ENCODE measurements at regions not wholly inside any gene's neighbourhood (a gene's known extent, or its start where the extent isn't known, plus 50 kb on each side); places are given as distances from the start of the nearest gene placed in this dataset.
"Not testable (repeated sequence)": the region's sequence is repeated elsewhere in the genome, so short reads cannot be mapped to it uniquely, and the experiment has no call there.

GRCh38 chr3:195974281-195974680 lies 65.9 kb upstream of the TNK2 start:
- not testable (repeated sequence) for DNase-seq (ENCODE audit: low spot score)

DNA sequence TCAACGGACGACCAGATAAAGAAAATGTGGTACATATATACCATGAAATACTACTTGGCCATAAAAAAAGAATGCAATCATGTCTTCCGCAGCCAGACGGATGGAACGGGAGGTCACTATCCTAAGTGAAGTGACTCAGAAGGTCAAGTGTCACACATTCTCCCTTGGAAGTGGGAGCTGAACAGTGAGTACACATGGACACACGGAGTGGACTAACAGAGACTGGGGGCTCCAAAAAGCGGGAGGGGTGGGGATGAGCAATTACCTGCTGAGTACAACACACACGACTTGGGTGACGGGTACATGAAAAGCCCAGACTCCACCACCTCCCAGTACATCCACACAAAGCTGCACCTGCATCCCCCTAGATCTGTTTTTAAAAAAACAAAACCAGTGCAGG lies 62.5 kb upstream of the TNK2 start:
- DNase-seq (ENCODE audit: low spot score): not testable (repeated sequence)

- not testable (repeated sequence) for DNase-seq (ENCODE audit: low spot score)
These were observed 61.8 kb upstream of the TNK2 start for GRCh38 chr3:195969838-195970776.

DNA sequence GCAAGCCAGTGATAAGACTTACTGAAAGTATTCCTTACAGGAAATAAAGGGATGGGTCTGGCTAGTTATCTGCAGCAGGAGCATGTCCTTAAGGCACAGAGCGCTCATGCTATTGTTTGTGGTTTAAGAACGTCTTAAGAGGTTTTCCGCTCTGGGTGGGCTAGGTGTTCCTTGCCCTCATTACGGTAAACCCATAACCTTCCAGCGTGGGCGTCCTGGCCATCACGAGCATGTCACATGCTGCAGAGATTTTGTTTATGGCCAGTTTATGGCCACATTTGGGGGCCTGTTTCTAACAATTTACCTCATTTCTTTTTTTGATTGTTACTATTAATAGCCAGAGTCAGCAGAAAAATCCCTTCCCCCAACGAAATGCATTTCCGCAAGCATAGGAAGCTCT lies 61.0 kb upstream of the TNK2 start:
- not testable (repeated sequence) for DNase-seq (ENCODE audit: low spot score)

DNA sequence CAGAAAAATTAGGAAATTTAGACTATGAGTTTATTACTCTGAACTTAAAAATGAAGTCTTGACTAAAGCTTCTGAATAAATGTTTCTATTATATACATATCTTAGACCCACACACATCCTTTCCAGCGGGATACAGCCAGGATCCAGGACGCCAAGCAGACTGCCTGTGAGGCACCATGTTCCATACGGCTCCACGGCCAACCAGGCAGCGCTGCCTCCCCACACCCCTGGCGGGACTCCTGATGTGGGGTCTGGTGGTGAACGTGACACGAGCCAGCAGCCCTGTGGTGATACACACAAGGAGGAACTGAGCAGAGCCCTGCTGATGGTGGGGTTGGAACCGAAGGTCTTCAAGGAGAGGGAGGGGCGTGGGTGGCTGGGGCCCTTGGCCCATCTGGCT lies 59.8 kb upstream of the TNK2 start:
- DNase-seq (ENCODE audit: low spot score): not testable (repeated sequence)

GRCh38 chr3:195967387-195967720 lies 59.0 kb upstream of the TNK2 start:
- DNase-seq (ENCODE audit: low spot score): not testable (repeated sequence)

- not testable (repeated sequence) for DNase-seq (ENCODE audit: low spot score)
These were observed 58.4 kb upstream of the TNK2 start for GRCh38 chr3:195966563-195967386.

- DNase-seq (ENCODE audit: low spot score): not testable (repeated sequence)
These were observed 56.9 kb upstream of the TNK2 start for GRCh38 chr3:195965217-195965616.

DNA sequence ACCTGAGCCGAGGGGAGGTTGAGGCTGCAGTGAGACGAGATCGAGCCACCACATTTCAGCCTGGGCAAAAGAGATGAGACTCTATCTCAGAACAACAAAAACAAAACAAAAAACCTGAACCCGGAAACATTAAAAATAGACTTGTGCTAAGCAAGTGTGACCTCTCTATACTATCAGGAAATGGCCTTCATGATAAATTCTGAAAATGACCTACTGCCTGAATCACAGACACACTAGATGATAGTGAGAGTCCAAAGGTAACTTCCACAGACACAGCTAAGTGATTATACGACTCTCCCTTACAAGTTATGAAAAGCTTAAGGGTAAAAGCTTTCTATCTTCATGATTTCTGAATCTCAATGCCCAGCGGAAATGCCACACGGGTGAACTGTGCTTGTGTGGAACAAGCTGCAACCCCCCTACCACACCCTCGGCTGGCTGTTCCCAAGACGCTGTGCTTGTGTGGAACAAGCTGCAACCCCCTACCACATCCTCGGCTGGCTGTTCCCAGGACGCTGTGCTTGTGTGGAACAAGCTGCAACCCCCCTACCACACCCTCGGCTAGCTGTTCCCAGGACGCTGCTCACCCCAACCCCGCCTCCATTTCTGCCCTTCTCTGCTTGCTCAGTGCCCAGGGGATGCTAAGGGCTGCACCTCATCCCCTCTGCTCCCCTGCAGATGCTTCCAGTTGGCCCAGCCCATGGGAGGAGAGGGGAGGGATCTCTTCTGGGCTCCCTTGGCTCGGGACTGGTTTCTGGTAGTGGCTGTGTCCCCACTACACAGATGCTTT lies 56.2 kb upstream of the TNK2 start:
- not testable (repeated sequence) for DNase-seq (ENCODE audit: low spot score)

DNA sequence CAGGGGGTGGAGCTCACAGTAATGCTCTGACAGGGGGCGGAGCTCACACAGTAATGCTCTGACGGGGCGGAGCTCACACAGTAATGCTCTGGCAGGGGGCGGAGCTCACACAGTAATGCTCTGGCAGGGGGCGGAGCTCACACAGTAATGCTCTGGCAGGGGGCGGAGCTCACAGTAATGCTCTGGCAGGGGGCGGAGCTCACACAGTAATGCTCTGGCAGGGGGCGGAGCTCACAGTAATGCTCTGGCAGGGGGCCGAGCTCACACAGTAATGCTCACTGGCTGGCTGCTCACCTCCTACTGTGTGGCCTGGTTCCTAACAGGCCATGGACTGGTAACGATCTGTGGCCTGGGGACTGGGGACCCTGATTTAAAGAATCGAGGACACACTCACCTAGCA lies 53.9 kb upstream of the TNK2 start:
- not testable (repeated sequence) for DNase-seq (ENCODE audit: low spot score)

DNA sequence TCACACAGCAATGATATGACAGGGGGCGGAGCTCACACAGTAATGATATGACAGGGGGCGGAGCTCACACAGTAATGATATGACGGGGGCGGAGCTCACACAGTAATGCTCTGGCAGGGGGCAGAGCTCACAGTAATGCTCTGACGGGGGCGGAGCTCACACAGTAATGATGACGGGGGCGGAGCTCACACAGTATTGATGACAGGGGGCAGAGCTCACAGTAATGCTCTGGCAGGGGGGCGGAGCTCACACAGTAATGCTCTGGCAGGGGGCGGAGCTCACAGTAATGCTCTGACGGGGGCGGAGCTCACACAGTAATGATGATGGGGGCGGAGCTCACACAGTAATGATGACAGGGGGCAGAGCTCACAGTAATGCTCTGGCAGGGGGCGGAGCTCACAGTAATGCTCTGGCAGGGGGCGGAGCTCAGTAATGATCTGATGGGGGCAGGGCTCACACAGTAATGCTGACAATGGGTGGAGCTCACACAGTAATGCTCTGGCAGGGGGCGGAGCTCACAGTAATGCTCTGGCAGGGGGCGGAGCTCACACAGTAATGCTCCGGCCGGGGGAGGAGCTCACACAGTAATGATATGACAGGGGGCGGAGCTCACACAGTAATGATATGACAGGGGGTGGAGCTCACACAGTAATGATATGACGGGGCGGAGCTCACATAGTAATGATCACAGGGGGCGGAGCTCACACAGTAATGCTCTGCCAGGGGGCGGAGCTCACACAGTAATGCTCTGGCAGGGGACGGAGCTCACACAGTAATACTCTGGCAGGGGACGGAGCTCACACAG lies 52.8 kb upstream of the TNK2 start:
- peak; percentile 17 for DNase-seq (ENCODE audit: low spot score)

GRCh38 chr3:195960164-195960563 lies 51.8 kb upstream of the TNK2 start:
- DNase-seq (ENCODE audit: low spot score): not testable (repeated sequence)

DNA sequence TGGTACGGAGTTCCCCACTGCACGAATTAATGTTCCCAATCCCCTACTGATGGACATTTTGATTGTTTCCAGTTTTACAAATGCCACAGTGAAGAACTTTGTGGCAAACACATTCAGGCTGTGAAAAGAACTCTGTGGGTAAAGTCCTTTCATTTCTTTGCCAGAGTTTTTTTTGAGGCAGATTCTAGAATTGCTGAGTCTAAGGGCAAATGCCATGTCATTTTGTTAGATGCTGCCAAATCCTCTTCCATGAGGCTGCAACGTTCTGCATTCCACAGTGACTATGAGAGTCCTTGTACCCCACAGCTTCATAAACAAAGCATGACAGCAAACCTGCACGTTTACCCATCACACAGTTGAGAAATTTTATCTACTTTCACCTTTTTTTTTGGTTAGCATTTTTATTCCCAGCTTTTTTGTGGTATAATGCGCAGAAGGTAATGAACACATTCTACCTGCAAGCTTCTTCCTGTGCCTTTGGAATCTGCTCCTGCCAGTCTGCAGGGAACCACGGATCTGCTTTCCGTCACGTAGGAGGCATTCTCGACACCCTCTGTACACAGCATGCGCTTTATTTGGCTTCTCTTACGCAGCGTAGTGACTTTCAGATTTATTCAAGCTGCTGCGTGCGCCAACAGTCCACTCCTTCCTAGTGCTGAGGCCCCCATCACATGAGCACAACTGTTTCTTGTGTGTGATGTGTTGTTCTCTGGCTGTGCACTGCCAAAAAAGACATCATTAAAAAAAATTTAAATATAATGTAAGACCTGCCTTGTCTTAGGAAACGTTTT lies 51.2 kb upstream of the TNK2 start:
- DNase-seq (ENCODE audit: low spot score): not testable (repeated sequence)

- not testable (repeated sequence) for DNase-seq (ENCODE audit: low spot score)
These were observed 50.4 kb upstream of the TNK2 start for GRCh38 chr3:195958736-195959135.

Measured in SK-N-DZ (cell line).